HG03066 (cell line): ENCODE measurements at regions not wholly inside any gene's neighbourhood (a gene's known extent, or its start where the extent isn't known, plus 50 kb on each side); places are given as distances from the start of the nearest gene placed in this dataset.

Experiments used
- ATAC-seq: cut with Tn5 transposase; IDR thresholded peaks from one replicate; pipeline ENCODE4 v1.9.1; 2021; ENCODE audit warnings: low read depth; ENCODE audit not compliant: unreplicated experiment

GRCh38 chr2:183214680-183215079 is 90.4 kb downstream of the NUP35 start:
- ATAC-seq, result peak; percentile 77

DNA sequence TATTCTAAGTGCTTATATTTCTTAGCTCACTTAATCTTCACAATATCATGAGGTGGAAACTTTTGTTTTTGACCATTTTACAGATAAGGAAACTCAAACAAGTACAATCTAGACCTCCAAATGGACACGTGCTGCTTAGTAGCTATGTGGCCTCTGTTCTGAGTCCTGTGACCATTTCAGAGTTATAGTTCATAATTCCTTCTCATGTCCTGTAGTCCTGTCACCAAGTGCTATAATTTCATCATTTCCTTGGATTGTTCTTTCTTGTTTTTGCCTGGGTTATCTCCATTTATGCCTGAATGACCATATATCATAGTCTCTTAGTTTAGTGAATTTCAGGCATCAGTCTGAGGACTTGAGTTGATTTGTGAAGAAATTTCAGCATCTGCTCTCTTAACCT is 91.7 kb downstream of the NUP35 start:
- ATAC-seq, result no peak

DNA sequence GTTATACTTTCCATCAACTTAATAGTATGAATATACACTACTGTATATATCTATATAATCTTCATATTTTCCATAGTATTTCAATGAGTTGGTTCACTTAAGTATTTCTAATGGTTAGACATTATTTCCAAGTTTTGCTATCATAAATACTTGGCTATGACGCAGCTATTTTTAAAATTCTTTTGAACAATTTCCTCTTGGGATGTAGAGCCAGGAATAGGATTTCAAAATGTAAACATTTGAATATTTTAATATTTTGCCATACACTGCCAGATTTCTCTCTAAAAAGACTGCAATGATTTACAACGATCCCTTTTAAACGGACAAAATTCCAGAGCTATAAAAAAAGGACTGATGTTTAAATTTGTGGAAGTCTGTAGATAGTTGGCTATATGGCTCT is 95.6 kb downstream of the NUP35 start:
- ATAC-seq, result no peak

DNA sequence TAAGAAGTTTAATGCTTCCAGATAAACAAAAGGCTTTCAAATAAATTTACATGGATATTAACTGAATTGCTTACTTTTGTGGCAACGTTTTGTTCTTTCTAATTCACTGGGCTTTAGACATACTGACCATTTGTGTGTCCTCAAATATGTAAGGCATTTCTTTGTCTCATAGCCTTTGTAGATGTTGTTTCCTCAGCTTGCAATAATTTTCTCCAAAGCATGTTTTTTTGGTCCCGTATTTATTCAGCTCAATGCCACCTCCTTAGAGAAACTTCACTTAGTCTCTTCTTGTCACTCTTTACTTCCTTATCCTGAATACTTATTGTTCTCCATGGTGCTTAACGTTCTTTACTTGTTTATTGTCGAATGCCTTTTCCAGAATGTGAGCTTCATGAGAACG is 98.5 kb downstream of the NUP35 start:
- ATAC-seq, result no peak

DNA sequence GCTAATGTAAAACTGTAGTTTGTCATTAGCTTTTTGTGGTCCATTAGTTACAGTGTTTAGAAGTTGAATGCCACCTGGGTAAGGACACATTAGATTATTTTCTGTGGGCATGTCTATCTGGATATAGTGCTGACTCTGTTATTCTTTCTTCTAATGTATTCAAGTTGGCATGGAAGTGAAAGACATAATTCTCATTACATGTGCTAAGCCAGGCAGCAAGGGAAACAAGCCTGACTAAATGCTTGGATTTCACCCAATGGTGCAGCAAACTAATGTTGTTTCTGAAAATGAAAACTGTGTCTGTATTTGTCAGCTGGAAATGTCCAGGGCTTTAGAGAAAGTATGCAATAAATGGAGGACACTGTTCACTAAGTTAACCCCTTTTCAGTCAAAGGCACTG is 100.7 kb downstream of the NUP35 start:
- no peak for ATAC-seq

GRCh38 chr2:183227176-183227575 is 102.9 kb downstream of the NUP35 start:
- ATAC-seq, result no peak

- ATAC-seq, result no peak
Observed at GRCh38 chr2:183229386-183229785, 105.1 kb downstream of the NUP35 start.

- ATAC-seq, result no peak
Observed at GRCh38 chr2:183232161-183232865, 108.1 kb downstream of the NUP35 start.

GRCh38 chr2:183242937-183243336 is 118.7 kb downstream of the NUP35 start:
- ATAC-seq, result no peak

DNA sequence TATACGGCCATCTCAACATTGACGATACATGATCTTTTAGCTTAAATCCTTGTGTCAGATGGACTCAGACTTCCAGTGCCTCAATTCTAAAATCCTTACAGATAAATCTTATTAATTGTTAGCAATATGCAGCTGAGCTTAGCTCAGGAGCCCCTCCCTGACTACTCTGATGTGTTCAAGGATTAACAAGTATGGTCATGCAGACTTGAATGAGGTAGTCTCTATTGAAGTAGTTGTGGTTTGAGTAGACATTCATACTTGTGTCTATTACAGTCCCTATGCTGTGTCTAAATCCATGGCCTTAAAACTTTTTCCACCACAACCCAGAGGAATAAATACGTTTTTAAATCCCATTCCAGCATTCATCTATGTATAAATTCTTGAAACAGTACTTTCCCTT is 119.5 kb downstream of the NUP35 start:
- no peak for ATAC-seq

- no peak for ATAC-seq
Observed at GRCh38 chr2:183244300-183244844, 120.1 kb downstream of the NUP35 start.

DNA sequence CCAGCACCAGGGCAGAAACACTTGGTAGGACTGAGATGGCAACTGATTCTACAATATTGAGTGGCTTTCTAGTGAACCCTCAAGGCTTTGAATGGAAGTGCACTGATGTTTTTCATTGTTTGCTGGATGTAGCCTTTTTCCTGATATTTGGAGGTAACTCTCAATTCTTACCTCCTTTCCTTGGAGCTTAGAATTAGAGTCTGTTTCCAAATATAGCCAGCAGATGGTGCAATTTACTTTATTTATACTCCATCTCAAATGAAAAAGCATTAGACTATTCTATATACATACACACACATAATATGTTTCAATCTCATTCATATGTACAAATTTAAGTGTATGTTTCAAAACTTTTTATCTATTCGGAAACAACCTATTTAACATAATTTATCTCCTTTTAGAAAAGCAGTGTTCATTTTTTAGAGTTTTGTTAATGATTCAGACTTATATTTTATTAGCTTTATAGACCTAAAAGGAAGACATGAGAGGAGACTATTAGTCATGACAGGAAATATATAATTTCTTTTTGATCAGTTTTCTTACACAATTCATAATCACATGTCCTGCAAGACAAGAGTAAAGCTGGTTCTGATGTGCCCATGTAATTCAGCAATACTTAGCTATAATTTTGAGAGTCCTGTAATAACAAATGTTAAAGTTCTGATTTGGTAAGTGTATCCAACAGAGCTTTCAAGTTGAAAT is 124.8 kb downstream of the NUP35 start:
- no peak for ATAC-seq

- no peak for ATAC-seq
Observed at GRCh38 chr2:183250061-183250460, 125.8 kb downstream of the NUP35 start.

DNA sequence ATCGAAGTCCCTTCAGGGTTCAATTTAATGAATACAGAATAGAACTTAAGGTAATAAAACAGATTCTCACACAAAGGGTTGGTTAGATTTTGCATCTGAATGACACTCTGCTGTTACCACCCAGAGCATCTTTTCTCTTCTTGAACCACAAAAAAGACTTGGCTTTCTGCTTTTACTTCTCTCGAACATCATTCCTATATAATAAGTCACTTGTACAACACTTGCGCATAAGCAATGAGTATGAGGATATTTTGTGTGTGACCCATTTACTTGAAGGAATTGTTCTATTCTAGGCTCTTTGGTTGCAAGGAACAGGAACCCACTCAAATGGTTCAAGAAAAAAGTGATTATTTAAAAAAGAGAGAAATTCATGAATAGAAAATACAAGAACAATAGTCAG is 126.2 kb downstream of the NUP35 start:
- ATAC-seq, result no peak

DNA sequence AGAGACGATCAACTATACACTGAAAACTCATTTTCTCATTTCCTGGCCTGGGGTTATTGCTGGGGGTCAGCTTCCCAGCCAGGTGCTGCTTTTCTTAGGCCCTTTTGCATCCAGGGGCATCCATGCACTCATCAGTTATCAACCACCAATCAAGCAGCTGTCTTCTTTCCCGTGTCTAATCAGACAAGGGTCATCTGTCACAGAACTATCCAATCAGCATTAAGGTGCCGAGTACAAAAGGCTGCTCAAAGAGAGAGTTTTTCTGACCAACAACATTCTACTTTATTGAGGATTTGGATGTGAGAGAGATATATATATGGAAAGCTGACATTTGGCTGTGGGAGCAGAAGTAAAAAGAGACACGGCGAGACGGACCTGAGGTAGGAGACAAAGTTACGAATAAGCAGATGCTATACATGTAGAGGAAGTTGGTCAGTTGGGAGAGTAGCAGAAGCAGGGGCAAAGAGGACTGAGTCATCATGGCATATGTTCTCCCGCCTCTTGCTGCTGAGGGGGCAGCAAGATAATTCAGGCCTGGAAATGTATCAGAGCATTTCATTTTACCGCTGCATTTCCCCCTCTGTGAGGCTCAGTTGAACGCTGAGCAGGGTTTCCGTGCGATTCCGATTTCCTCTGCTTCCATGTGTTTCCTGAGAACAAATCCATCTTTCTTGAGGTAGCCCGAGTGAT is 129.3 kb downstream of the NUP35 start:
- no peak for ATAC-seq

DNA sequence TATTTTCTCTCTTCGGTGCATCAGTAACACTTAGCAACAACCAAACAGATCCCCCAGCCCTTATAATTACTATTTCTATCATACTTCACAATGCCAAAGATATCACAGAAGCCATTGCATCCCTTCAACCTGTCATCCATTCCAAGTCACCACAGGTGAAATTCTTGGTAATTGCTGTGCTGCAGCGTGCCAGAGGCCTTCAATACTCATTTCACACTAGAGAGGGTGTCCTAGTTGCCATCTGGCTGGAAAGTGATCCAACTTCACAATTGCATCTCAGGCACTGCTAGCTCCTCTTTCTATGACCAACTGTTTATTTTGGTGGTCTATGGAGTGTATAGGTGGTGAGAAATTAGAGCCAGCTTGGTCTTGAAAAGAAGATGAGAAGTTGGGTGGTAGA is 131.2 kb downstream of the NUP35 start:
- ATAC-seq, result no peak

- ATAC-seq, result no peak
Observed at GRCh38 chr2:183259921-183260320, 135.7 kb downstream of the NUP35 start.

- ATAC-seq, result no peak
Observed at GRCh38 chr2:183260527-183260926, 136.3 kb downstream of the NUP35 start.

DNA sequence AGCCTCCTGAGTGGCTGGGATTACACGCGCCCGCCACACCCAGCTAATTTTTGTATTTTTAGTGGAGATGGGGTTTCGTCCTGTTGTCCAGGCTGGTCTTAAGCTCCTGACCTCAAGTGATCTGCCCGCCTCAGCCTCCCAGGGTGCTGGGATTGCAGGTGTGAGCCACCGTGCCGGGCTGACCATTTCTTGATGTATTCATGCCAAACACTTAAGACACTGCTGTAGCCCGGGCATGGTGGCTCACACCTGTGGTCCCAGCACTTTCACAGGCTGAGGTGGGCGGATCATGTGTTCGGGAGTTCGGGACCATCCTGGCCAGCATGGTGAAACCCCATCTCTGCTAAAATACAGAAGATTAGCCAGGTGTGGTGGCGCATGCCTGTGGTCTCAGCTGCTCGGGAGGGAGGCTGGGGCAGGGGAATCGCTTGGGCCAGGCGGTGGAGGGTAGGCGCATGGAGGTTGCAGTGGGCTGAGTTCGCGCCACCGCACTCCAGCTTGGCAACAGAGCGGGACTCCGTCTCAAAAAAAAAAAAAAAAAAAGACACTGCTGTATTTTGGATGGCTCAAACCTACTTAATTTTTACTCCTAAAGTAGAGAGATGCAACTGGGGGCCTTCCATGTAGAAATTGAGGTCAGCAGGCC is 140.8 kb downstream of the NUP35 start:
- no peak for ATAC-seq

DNA sequence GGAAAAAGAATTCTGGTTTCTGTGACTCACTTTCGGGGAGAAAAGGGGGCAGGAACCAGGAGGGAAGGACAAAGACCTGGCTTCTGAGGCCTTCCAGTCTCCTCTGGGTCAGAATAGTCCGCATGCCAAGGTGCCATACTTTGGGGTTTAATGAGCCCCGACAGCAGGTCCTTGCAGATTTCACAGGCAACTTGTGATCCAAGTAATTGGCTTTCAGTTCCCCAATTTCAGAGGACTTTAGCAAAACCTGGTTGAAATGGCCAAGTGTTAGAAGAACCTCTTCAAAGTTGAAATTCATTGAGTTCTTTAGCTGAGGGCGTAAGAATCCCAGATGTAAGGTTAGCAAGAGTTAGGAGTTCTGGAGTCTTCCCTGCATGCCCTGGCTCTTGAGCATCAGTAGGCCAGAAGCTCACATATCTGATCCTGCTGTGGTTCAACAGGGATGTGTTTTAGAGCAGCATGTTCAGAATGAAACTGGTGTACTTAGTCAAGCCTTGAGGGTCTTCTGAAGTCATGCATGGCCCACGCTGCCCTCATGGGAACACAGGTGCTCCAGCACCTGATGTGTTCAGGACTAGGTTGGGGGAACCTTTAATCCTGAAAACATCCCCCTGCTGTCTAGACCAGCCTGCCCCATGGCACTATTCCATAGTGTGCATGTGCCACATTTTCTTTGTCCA is 143.0 kb downstream of the NUP35 start:
- no peak for ATAC-seq
